ENCODE measurements at regions not wholly inside any gene's neighbourhood (a gene's known extent, or its start where the extent isn't known, plus 50 kb on each side); places are given as distances from the start of the nearest gene placed in this dataset.

DNA sequence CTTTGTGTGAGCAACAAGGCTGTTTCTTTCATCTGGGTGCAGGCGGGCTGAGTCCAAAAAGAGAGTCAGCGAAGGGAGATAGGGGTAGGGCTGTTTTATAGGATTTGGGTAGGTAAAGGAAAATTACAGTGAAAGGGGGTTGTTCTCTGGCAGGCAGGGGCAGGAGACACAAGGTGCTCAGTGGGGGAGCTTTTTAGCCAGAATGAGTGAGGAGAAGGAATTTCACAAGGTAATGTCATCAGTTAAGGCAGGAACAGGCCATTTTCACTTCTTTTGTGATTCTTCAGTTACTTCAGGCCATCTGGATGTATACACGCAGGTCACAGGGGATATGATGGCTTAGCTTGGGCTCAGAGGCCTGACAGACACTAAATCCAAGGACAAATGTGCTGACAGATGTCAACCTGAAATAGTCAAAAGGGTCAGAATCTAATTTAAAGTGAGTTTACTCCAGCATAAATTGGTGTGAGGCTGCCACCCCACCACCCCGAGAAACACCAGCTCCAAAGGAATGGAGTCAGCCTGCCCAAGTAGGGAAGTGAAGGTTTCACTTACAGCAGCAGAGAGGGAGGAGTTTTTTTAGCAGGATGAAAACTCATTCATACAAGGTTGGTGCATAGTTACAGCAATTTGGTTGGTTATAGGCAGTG lies 560.0 kb upstream of the CDH4 start:
- TF ChIP-seq, protein P1, sequence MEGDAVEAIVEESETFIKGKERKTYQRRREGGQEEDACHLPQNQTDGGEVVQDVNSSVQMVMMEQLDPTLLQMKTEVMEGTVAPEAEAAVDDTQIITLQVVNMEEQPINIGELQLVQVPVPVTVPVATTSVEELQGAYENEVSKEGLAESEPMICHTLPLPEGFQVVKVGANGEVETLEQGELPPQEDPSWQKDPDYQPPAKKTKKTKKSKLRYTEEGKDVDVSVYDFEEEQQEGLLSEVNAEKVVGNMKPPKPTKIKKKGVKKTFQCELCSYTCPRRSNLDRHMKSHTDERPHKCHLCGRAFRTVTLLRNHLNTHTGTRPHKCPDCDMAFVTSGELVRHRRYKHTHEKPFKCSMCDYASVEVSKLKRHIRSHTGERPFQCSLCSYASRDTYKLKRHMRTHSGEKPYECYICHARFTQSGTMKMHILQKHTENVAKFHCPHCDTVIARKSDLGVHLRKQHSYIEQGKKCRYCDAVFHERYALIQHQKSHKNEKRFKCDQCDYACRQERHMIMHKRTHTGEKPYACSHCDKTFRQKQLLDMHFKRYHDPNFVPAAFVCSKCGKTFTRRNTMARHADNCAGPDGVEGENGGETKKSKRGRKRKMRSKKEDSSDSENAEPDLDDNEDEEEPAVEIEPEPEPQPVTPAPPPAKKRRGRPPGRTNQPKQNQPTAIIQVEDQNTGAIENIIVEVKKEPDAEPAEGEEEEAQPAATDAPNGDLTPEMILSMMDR (conservative IDR thresholded peaks at IDR 0.05): no peak
- no peak for TF ChIP-seq ZFX (IDR thresholded peaks at IDR 0.05)
